Natural killer cell (primary cell): ENCODE measurements at regions not wholly inside any gene's neighbourhood (a gene's known extent, or its start where the extent isn't known, plus 50 kb on each side); places are given as distances from the start of the nearest gene placed in this dataset.
"Not testable (repeated sequence)": the region's sequence is repeated elsewhere in the genome, so short reads cannot be mapped to it uniquely, and the experiment has no call there.

Source experiments
- ATAC-seq, 3 donors: fragments of 150-1000 bp in 2 of 3; fragments of 200-7000 bp in 1 of 3; cut with Tn5 transposase; 1 replicate in 1 of 3; 2 replicates in 2 of 3; pipeline ENCODE4 v1.10.0; 2021; ENCODE audit warnings: mild to moderate bottlenecking in 2 of 3, moderate library complexity in 2 of 3
- DNase-seq, 2 donors: peaks; one replicate each; pipeline versions ENCODE4 v3.0.0 to v3.0.0-alpha.2; 2013 to 2021; ENCODE audit warnings: mixed read lengths in 1 of 2
- H3K27ac ChIP-seq: one replicate; pipeline ENCODE4 v1.5.1; 2013; ENCODE audit warnings: mild to moderate bottlenecking, low read length
- H3K27me3 ChIP-seq: one replicate; pipeline ENCODE4 v1.6.1; 2013; ENCODE audit warnings: low read length; ENCODE audit not compliant: control insufficient read depth, insufficient read depth
- H3K36me3 ChIP-seq: one replicate; pipeline ENCODE4 v1.6.1; 2013; ENCODE audit warnings: low read length; ENCODE audit not compliant: control insufficient read depth, insufficient read depth
- H3K4me1 ChIP-seq: one replicate; pipeline ENCODE4 v1.6.1; 2013; ENCODE audit warnings: low read length; ENCODE audit not compliant: control insufficient read depth, insufficient read depth
- H3K4me3 ChIP-seq: one replicate; pipeline ENCODE4 v1.5.1; 2013; ENCODE audit warnings: low read length
- H3K9me3 ChIP-seq: one replicate; pipeline ENCODE4 v1.6.1; 2013; ENCODE audit warnings: low read length; ENCODE audit not compliant: control insufficient read depth, insufficient read depth
- H3K27ac Mint-ChIP-seq, 2 donors: one replicate each; pipeline ENCODE4 v1.8.0; 2022; ENCODE audit warnings: mild to moderate bottlenecking in 2 of 2, mixed read lengths in 2 of 2, moderate library complexity in 1 of 2
- H3K27me3 Mint-ChIP-seq, 2 donors: one replicate each; pipeline ENCODE4 v1.8.0; 2022; ENCODE audit warnings: low read depth in 2 of 2, mixed read lengths in 2 of 2
- H3K36me3 Mint-ChIP-seq: one replicate; pipeline ENCODE4 v1.8.0; 2022; ENCODE audit warnings: mixed read lengths
- H3K4me1 Mint-ChIP-seq, 2 donors: one replicate each; pipeline ENCODE4 v1.8.0; 2022; ENCODE audit warnings: mixed read lengths in 2 of 2
- H3K4me3 Mint-ChIP-seq: one replicate; pipeline ENCODE4 v1.8.0; 2022; ENCODE audit warnings: mild to moderate bottlenecking, moderate library complexity, mixed read lengths
- H3K9me3 Mint-ChIP-seq, 2 donors: one replicate each; pipeline ENCODE4 v1.8.0; 2022; ENCODE audit warnings: mixed read lengths in 2 of 2
- WGBS: methylation state at CpG from one replicate; pipeline ENCODE4 v1.1.7; 2013; ENCODE audit warnings: missing lambda C conversion rate; ENCODE audit not compliant: insufficient coverage; 5-methylcytosine and 5-hydroxymethylcytosine counted together
- intact Hi-C: fragments of 100-400 bp; cut with micrococcal nuclease; formaldehyde crosslinking; loops from one replicate; pipeline ENCODE4 v1.14.2; 2022
- TF ChIP-seq, protein P1 (sequence below): fragments of 200-600 bp; IDR thresholded peaks from one replicate; pipeline ENCODE4 v1.8.0; 2022; ENCODE audit warnings: antibody characterized with exemption

DNA sequence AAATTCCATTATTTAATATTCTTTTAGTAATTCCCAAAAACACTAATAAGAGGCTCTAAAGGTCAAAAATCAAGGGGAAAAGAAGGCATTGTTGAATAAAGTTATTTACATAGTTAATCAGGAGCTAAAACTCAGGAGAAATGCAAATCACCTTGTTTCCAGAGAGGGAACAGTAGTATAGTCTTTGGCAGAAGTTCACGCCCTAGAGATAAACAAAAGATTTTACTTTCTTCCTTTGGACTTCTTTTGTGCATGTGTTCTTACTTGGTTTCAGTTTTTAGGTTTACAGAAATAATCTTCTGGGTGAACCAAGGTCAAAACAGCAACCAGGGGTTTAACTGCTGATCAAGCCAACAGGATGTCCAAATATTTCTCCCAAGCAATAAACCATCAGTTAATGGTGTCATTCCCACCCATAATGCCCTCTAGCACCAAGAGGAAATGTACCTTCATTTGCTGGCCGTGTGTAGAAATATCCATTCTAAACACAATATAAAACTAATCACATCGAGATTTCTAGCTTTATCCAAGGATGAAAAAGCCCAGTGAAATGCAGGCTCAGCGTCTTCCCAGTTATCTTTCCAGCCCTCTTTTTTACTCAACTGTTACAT lies 518.8 kb upstream of the SOX9 start:
- TF ChIP-seq, protein P1, sequence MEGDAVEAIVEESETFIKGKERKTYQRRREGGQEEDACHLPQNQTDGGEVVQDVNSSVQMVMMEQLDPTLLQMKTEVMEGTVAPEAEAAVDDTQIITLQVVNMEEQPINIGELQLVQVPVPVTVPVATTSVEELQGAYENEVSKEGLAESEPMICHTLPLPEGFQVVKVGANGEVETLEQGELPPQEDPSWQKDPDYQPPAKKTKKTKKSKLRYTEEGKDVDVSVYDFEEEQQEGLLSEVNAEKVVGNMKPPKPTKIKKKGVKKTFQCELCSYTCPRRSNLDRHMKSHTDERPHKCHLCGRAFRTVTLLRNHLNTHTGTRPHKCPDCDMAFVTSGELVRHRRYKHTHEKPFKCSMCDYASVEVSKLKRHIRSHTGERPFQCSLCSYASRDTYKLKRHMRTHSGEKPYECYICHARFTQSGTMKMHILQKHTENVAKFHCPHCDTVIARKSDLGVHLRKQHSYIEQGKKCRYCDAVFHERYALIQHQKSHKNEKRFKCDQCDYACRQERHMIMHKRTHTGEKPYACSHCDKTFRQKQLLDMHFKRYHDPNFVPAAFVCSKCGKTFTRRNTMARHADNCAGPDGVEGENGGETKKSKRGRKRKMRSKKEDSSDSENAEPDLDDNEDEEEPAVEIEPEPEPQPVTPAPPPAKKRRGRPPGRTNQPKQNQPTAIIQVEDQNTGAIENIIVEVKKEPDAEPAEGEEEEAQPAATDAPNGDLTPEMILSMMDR = no peak
- 80% methylated on average over 4 of the region's 4 CpGs for WGBS
- H3K27ac ChIP-seq = no peak overlapping the region
- intact Hi-C loops = no loop called here
- H3K27me3 Mint-ChIP-seq = no peaks in the 10 kb centered on the region
- H3K4me1 Mint-ChIP-seq = no peaks in the 10 kb centered on the region
- no peak for ATAC-seq
- no peaks in the 10 kb centered on the region for H3K9me3 ChIP-seq
- H3K4me3 ChIP-seq = no peak overlapping the region
- H3K4me3 Mint-ChIP-seq = no peak overlapping the region
- no peaks in the 10 kb centered on the region for H3K36me3 ChIP-seq
- no peaks in the 10 kb centered on the region for H3K27me3 ChIP-seq
- no peak overlapping the region for H3K27ac Mint-ChIP-seq
- no peak for DNase-seq
- H3K36me3 Mint-ChIP-seq = no peaks in the 10 kb centered on the region
- H3K9me3 Mint-ChIP-seq = peaks cover 6 to 11% of the 10 kb centered on the region in 2 donors
- H3K4me1 ChIP-seq = no peaks in the 10 kb centered on the region

DNA sequence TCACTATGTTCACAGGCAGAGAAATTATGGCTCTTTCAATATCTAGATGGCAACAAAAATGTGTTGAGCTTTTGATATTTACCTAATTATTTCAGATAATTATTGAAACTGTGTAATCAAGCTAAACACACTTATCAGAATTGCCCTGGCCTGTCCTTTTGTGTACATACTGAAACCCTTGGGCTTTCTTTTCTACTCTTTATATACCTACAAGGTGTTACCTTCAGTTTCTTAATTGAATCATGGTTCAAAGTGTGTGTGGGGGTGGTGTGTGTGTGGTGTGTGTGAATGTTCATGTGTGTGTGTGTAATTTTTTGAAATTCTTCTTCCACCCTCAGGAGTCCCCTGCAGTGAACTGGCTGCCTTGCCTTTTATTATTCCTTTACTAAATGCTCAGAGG lies 506.8 kb upstream of the SOX9 start:
- H3K4me1 Mint-ChIP-seq = no peaks in the 10 kb centered on the region
- peaks cover 12% of the 10 kb centered on the region for H3K36me3 Mint-ChIP-seq
- no peak overlapping the region for H3K4me3 Mint-ChIP-seq
- Histone ChIP-seq H3K27me3 (no peaks in the 10 kb centered on the region), H3K36me3 (no peaks in the 10 kb centered on the region), H3K9me3 (peaks cover 9% of the 10 kb centered on the region), H3K4me1 (no peaks in the 10 kb centered on the region), H3K4me3 (no peak overlapping the region), H3K27ac (no peak overlapping the region)
- intact Hi-C loops = no loop called here
- no peaks in the 10 kb centered on the region for H3K27me3 Mint-ChIP-seq
- TF ChIP-seq, protein P1 = no peak
- H3K27ac Mint-ChIP-seq = no peak overlapping the region
- H3K9me3 Mint-ChIP-seq = peaks cover 12 to 16% of the 10 kb centered on the region in 2 donors
- no peak for DNase-seq
- no peak for ATAC-seq

DNA sequence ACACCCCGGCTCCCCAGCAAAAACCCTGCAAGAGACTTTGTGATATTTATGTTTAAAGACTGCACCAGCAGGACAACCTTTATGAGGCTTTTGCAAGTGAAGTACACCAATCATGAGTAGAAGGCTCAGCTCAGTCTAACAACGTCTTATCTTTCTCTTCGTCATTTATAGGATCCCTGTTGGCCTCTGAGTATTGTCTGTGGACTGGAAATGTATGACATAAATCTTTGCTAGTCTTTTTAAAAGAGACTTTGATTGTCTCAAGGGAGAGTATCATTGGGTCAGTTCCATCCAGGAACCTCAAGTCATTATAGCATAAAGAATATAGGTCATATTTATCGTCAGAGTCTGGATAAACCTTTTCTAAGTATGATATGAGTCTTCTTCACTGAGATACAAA lies 505.0 kb upstream of the SOX9 start:
- Histone ChIP-seq H3K36me3 (no peaks in the 10 kb centered on the region), H3K9me3 (peaks cover 9% of the 10 kb centered on the region), H3K27me3 (no peaks in the 10 kb centered on the region), H3K4me3 (no peak overlapping the region), H3K4me1 (no peaks in the 10 kb centered on the region), H3K27ac (no peak overlapping the region)
- DNase-seq (no peak), ATAC-seq (no peak)
- H3K36me3 Mint-ChIP-seq = peaks cover 12% of the 10 kb centered on the region
- intact Hi-C loops = no loop called here
- peaks cover 14 to 16% of the 10 kb centered on the region in 2 donors for H3K9me3 Mint-ChIP-seq
- H3K4me1 Mint-ChIP-seq = no peaks in the 10 kb centered on the region
- no peak overlapping the region for H3K27ac Mint-ChIP-seq
- TF ChIP-seq, protein P1 = no peak
- no peaks in the 10 kb centered on the region for H3K27me3 Mint-ChIP-seq
- H3K4me3 Mint-ChIP-seq = no peak overlapping the region
- WGBS = 83% methylated on average over 3 of the region's 4 CpGs

DNA sequence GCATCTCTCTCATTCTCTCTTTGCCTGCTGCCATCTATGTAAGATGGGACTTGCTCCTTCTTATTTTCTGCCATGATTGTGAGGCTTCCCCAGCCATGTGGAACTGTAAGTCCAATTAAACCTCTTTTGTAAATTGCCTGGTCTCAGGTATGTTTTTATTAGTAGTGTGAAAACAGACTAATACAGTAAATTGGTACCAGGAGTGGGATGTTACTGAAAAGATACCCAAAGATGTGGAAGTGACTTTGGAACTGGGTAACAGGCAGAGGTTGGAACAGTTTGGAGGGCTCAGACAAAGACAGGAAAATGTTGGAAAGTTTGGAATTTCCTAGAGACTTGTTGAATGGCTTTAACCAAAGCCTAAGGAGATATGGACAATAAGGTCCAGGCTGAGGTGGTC lies 503.1 kb upstream of the SOX9 start:
- H3K4me1 ChIP-seq, H3K27me3 Mint-ChIP-seq, H3K4me3 Mint-ChIP-seq, H3K27me3 ChIP-seq, ATAC-seq, DNase-seq, H3K27ac ChIP-seq, H3K27ac Mint-ChIP-seq, H3K9me3 ChIP-seq, intact Hi-C loops, H3K4me1 Mint-ChIP-seq, H3K36me3 ChIP-seq, H3K4me3 ChIP-seq: not testable (repeated sequence)
- H3K36me3 Mint-ChIP-seq = peaks cover 12% of the 10 kb centered on the region
- H3K9me3 Mint-ChIP-seq = peaks cover 18 to 19% of the 10 kb centered on the region in 2 donors
